Tibial nerve (tissue), 4 donors: ENCODE measurements at regions not wholly inside any gene's neighbourhood (a gene's known extent, or its start where the extent isn't known, plus 50 kb on each side); places are given as distances from the start of the nearest gene placed in this dataset.

Experiments used
- EP300 ChIP-seq, 2 donors: sonication (generic); formaldehyde crosslinking; IDR thresholded peaks; one replicate each; pipeline ENCODE4 v1.6.1; 2017; ENCODE audit warnings: antibody characterized with exemption in 2 of 2, mild to moderate bottlenecking in 1 of 2
- TF ChIP-seq, protein P1 (sequence below), 5 experiments: fragments of 200-600 bp in 3 of 5; fragments of 450-650 bp in 2 of 5; sonication (generic) in 3 of 5; IDR thresholded peaks; one replicate each; pipeline ENCODE4 v1.5.1; 2016 to 2019; ENCODE audit warnings: antibody characterized with exemption in 5 of 5, mild to moderate bottlenecking in 3 of 5, moderate library complexity in 2 of 5

- TF ChIP-seq, protein P1, sequence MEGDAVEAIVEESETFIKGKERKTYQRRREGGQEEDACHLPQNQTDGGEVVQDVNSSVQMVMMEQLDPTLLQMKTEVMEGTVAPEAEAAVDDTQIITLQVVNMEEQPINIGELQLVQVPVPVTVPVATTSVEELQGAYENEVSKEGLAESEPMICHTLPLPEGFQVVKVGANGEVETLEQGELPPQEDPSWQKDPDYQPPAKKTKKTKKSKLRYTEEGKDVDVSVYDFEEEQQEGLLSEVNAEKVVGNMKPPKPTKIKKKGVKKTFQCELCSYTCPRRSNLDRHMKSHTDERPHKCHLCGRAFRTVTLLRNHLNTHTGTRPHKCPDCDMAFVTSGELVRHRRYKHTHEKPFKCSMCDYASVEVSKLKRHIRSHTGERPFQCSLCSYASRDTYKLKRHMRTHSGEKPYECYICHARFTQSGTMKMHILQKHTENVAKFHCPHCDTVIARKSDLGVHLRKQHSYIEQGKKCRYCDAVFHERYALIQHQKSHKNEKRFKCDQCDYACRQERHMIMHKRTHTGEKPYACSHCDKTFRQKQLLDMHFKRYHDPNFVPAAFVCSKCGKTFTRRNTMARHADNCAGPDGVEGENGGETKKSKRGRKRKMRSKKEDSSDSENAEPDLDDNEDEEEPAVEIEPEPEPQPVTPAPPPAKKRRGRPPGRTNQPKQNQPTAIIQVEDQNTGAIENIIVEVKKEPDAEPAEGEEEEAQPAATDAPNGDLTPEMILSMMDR (IDR thresholded peaks at IDR 0.05): no peak
- TF ChIP-seq EP300 (IDR thresholded peaks at IDR 0.05): no peak
Observed at GRCh38 chr2:149719695-149720094, 132.1 kb upstream of the MMADHC start.
